GM18502 (cell line): ENCODE measurements at regions not wholly inside any gene's neighbourhood (a gene's known extent, or its start where the extent isn't known, plus 50 kb on each side); places are given as distances from the start of the nearest gene placed in this dataset.

Experiments
- ATAC-seq: cut with Tn5 transposase; IDR thresholded peaks from one replicate; pipeline ENCODE4 v1.9.1; 2021; ENCODE audit warnings: mild to moderate bottlenecking; ENCODE audit not compliant: unreplicated experiment, poor library complexity

- no peak for ATAC-seq
These were observed 340.7 kb downstream of the TLE4 start for GRCh38 chr9:79912318-79913070.

GRCh38 chr9:79911724-79912123, 340.0 kb downstream of the TLE4 start:
- ATAC-seq: no peak

DNA sequence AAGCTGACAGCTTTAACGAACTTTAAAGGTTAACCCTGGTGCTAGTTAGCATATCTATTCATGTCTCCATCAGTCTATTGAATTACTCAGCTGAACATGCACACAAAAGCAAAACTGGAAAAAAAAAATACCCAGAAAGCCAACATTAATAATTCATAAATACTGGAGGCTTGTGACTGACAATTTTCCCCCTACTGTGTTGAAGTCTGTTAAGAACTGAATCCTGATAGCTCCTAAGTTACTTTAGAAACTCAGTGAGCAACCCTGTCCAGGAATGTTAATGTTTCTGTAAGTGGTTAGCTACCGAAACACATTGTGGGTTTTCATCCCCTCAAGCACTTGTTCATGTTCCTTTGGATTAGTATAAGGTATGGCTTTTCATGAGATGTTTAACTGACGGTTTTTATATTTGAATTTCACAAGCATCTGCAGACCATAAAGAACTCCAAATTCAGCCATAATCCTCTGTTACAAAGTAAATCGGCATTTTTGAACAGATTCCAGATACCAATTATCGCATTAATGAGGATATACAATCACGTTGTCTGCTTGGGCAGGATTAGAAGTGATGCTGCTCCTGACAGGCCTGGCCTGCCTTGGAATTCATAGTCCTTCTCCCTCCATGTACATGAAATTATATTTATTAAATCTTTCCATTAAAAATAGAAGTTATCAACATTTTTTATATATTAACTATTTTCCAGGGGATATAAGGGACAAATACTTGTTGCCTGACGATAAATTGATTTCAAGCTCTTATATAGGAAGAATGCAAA, 331.2 kb downstream of the TLE4 start:
- no peak for ATAC-seq

- no peak for ATAC-seq
These were observed 329.0 kb downstream of the TLE4 start for GRCh38 chr9:79900754-79901153.

GRCh38 chr9:79896390-79896980, 324.7 kb downstream of the TLE4 start:
- no peak for ATAC-seq

DNA sequence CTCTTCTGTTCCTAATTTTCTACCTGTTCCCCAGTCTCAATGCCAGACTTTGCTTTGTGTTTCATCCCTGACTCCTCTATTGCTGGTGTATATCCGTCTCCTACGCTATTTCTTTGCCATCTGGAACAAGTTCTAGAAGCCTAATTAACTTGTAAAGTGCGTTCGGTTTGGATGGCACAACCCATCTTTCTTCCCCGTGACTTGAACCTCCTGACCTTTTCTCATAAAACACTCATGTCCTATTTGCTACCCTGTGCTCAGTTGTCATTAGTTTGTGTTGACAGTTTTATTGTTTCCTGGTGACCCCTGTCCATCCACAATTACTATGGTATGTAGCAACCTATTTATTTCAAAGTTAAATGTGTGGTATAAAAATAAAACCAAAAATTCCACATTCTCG, 323.5 kb downstream of the TLE4 start:
- no peak for ATAC-seq

GRCh38 chr9:79889369-79889768, 317.6 kb downstream of the TLE4 start:
- no peak for ATAC-seq

- ATAC-seq: no peak
These were observed 313.5 kb downstream of the TLE4 start for GRCh38 chr9:79885093-79885857.

DNA sequence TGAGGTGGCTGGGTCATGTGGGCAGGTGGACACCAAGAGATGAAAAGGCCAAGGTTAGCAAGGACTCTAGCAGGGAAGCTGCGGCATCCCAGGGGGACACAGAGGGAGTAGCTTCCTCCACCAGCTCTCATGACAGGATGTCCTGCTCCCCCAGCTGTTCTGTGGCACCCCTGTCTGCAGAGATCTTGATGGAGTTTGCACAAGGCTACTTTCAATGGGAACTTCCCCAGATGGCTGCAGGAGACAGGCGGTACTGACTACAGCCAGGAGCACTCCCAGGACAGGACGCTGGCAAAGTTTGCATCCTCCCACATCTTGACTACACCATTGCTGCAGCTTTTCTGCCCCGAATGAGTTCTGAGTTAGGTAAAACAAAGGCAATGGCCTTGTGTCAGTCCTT, 312.8 kb downstream of the TLE4 start:
- no peak for ATAC-seq

GRCh38 chr9:79883073-79883645, 311.4 kb downstream of the TLE4 start:
- ATAC-seq: no peak

GRCh38 chr9:79880626-79881025, 308.9 kb downstream of the TLE4 start:
- ATAC-seq: peak; percentile 66

GRCh38 chr9:79877943-79878602, 306.3 kb downstream of the TLE4 start:
- peak; percentile 65 for ATAC-seq

- peak; percentile 43 for ATAC-seq
These were observed 296.9 kb downstream of the TLE4 start for GRCh38 chr9:79868567-79869189.

DNA sequence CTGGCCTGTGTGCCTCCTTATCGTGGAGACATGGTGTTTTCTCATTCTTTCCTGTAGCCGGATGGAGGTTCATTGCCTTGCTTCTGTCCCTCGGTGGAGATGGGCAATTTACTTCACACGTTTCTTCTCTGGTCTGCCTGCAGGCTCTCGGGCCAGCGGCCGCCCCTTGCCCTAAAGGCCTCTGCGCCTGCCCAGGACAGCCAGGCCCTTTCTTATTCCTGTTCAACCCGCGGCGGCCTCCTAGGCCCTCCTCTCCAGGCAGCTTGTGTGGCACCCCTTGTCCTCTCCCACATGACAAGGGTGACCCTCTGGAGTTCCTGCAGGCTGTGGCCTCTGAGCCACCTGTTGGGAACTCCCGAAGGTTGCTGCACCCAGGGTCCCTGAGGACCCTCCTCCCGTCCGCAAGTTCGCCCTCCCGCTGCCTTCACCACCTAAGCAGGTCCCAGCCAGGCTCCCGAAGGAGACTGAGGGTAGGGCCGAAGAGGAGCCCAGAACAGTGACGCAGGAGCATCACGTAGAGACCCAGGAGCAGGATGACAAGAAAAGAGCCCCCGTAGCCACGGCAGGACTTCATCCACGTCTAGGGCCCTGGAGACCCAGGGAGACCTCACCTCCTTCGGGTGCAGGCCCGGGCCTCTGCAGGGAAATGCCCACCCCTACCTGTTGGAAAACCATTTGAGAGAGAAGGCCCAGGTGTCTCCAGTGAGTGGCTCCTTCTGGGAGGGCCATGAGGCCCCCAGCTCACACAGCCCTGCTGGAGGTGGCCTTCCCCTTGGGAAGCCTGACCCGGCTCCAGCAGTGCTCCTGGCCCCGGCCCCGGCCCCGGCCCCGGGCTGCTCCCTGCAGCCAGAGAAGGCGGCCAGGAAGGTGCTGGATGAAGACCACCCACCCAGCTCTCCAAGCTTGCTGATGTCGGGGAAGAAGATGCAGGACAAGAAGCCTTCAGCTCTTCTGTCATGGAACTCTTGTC, 291.4 kb downstream of the TLE4 start:
- ATAC-seq: no peak

DNA sequence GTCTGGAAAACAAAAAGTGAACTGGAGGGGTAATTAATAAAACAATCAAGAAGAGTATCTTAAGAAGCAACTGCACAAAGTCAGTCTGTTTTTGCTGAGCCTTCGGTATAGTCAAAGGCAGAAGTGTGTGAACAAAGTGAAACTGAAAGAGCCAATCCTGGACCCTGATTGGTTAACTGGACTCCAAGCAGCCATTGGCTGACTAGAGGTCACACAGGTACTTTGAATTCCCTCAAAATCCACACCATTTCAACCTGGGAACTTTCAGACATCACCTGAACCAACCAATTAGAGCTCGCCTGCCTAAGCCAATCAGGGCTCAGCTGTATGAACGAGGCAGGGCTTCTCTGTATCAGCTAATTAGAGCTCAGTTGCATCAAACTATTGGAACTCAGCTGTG, 286.7 kb downstream of the TLE4 start:
- no peak for ATAC-seq

- ATAC-seq: no peak
These were observed 285.4 kb downstream of the TLE4 start for GRCh38 chr9:79857188-79857587.

DNA sequence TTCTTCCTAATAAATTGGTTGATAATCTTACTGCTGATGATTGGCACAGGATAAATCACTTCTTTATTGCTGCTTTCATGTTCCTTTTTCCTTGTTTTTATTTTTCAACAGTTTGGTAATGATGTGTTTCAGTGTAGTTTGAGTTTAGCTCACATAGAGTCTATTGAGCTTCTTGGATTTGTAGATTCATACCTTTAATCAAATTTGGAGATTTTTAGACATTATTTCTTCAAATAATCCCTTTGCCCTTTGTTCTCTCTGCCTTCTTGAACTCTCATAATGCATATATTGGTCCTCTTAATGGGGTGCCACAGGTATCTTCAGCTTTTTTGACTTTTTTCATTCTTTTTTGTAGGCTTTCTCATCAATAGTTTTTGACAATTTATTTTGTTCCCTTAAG, 275.3 kb downstream of the TLE4 start:
- ATAC-seq: no peak

DNA sequence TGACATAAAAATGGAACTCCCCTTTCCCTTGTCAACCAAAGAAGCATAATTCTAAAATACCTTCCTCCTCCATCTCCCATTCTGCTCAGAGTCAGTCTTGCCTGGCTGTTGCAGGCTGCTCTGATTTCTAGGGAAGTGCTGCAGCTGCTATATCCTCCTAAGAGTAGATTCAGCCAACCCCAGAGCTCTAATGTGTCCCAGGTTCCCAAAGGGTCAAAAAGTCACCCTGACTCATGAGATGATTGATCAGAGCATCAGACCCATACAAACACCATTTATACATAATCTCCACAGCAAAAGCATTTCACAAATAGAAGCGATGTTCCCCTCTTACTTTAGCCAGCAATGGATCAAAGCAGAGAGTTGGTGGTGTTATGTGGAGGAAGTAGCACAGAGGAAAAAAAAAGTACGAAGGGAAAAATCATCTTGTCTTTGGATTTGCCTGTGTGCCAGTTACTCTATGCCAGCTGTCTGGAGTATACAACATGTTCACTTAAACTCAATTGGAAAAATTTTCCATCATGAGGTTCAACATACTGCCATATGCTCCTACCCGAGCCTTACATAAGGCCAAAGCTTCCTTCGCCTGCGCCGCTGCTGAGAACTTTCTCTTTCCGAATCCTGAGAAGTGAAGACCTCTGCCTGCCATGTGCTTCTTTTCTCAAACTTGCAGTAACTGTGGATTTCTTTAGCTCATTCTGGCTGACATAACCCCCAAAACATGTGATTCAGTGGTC, 258.0 kb downstream of the TLE4 start:
- no peak for ATAC-seq
